CD4-positive, alpha-beta memory T cell (primary cell): ENCODE measurements at regions not wholly inside any gene's neighbourhood (a gene's known extent, or its start where the extent isn't known, plus 50 kb on each side); places are given as distances from the start of the nearest gene placed in this dataset.

Experiments used
- CTCF ChIA-PET: fragments of 350-600 bp; sonication (Branson Sonifier 250); formaldehyde crosslinking; loops from one replicate; lab custom pipeline; 2021; ENCODE audit warnings: inconsistent platforms; ENCODE audit not compliant: partially characterized antibody; lab: Charles Lee
- POLR2A ChIA-PET: fragments of 350-600 bp; sonication (Branson Sonifier 250); formaldehyde crosslinking; loops from one replicate; lab custom pipeline; 2021; ENCODE audit not compliant: partially characterized antibody; lab: Charles Lee
- DNase-seq, 5 donors: peaks; one replicate each; pipeline versions ENCODE4 v3.0.0 to v3.0.0-alpha.2; 2020 to 2022; ENCODE audit warnings: mixed read lengths in 1 of 5
- H3K27ac ChIP-seq: one replicate; pipeline ENCODE4 v1.7.0; 2013; ENCODE audit warnings: low read depth, low read length
- H3K27me3 ChIP-seq: 2 replicates; pipeline ENCODE4 v1.7.0; 2013; ENCODE audit warnings: mild to moderate bottlenecking, low read length, moderate library complexity; ENCODE audit not compliant: insufficient read depth
- H3K36me3 ChIP-seq: 2 replicates; pipeline ENCODE4 v1.7.0; 2013; ENCODE audit warnings: mild to moderate bottlenecking, low read length, moderate library complexity; ENCODE audit not compliant: insufficient read depth
- H3K4me1 ChIP-seq: 2 replicates; pipeline ENCODE4 v1.7.0; 2013; ENCODE audit warnings: mild to moderate bottlenecking, low read length, moderate library complexity; ENCODE audit not compliant: insufficient read depth
- H3K4me3 ChIP-seq, 2 donors: one replicate each; pipeline ENCODE4 v1.7.0; 2013; ENCODE audit warnings: low read length in 2 of 2, mild to moderate bottlenecking in 1 of 2
- H3K9me3 ChIP-seq, 2 donors: one replicate each; pipeline ENCODE4 v1.7.0; 2013; ENCODE audit warnings: low read length in 2 of 2, control low read depth in 1 of 2; ENCODE audit not compliant: control insufficient read depth in 1 of 2
- H3K27ac Mint-ChIP-seq, 7 donors: one replicate each; pipeline ENCODE4 v1.8.0; 2020 to 2021; ENCODE audit warnings: mixed read lengths in 7 of 7, mild to moderate bottlenecking in 6 of 7, inconsistent platforms in 3 of 7, moderate library complexity in 3 of 7
- H3K27me3 Mint-ChIP-seq, 2 donors: one replicate each; pipeline ENCODE4 v1.8.0; 2020 to 2021; ENCODE audit warnings: mixed read lengths in 2 of 2
- H3K36me3 Mint-ChIP-seq, 2 donors: one replicate each; pipeline ENCODE4 v1.8.0; 2020 to 2021; ENCODE audit warnings: mixed read lengths in 2 of 2, inconsistent platforms in 1 of 2, mild to moderate bottlenecking in 1 of 2
- H3K4me1 Mint-ChIP-seq, 4 donors: one replicate each; pipeline ENCODE4 v1.8.0; 2020 to 2021; ENCODE audit warnings: mixed read lengths in 4 of 4, mild to moderate bottlenecking in 1 of 4
- H3K4me3 Mint-ChIP-seq, 8 donors: one replicate each; pipeline ENCODE4 v1.8.0; 2020 to 2021; ENCODE audit warnings: mixed read lengths in 8 of 8, mild to moderate bottlenecking in 7 of 8, moderate library complexity in 6 of 8, inconsistent platforms in 3 of 8
- H3K9me3 Mint-ChIP-seq, 8 donors: one replicate each; pipeline ENCODE4 v1.8.0; 2020 to 2021; ENCODE audit warnings: mixed read lengths in 8 of 8, mild to moderate bottlenecking in 5 of 8, inconsistent platforms in 3 of 8, moderate library complexity in 1 of 8
- intact Hi-C: fragments of 100-400 bp; cut with micrococcal nuclease; formaldehyde crosslinking; loops from one replicate; pipeline ENCODE4 v1.15.1; 2023

GRCh38 chr7:41346878-41347277, 356.0 kb downstream of the INHBA start:
- H3K4me1 Mint-ChIP-seq: no peaks in the 10 kb centered on the region
- Histone ChIP-seq H3K36me3 (no peaks in the 10 kb centered on the region), H3K4me3 (no peak overlapping the region), H3K27ac (no peak overlapping the region), H3K9me3 (no peaks in the 10 kb centered on the region), H3K27me3 (no peaks in the 10 kb centered on the region), H3K4me1 (no peaks in the 10 kb centered on the region)
- H3K4me3 Mint-ChIP-seq: no peak overlapping the region
- DNase-seq: no peak
- no peaks in the 10 kb centered on the region for H3K27me3 Mint-ChIP-seq
- intact Hi-C loops: no loop called here
- peaks cover 2 to 24% (median 12%) of the 10 kb centered on the region in 8 donors for H3K9me3 Mint-ChIP-seq
- H3K36me3 Mint-ChIP-seq: no peaks in the 10 kb centered on the region
- H3K27ac Mint-ChIP-seq: no peak overlapping the region
- CTCF ChIA-PET: no interaction called here
- POLR2A ChIA-PET: no interaction called here

- Mint-ChIP-seq H3K4me3 (no peak overlapping the region), H3K27me3 (no peaks in the 10 kb centered on the region), H3K9me3 (peaks cover 2 to 20% (median 14%) of the 10 kb centered on the region in 8 donors), H3K4me1 (no peaks in the 10 kb centered on the region), H3K36me3 (no peaks in the 10 kb centered on the region), H3K27ac (no peak overlapping the region)
- Histone ChIP-seq H3K27me3 (no peaks in the 10 kb centered on the region), H3K4me3 (no peak overlapping the region), H3K27ac (no peak overlapping the region), H3K4me1 (no peaks in the 10 kb centered on the region), H3K9me3 (no peaks in the 10 kb centered on the region), H3K36me3 (no peaks in the 10 kb centered on the region)
- peak in 1 of 5 donors; percentile 17 for DNase-seq
- ChIA-PET CTCF (no interaction called here), POLR2A (no interaction called here)
- intact Hi-C loops: no loop called here
Observed at GRCh38 chr7:41339913-41340676, 362.8 kb downstream of the INHBA start.

- no peak overlapping the region for H3K27ac Mint-ChIP-seq
- no peaks in the 10 kb centered on the region for H3K36me3 Mint-ChIP-seq
- Histone ChIP-seq H3K4me3 (no peak overlapping the region), H3K27me3 (no peaks in the 10 kb centered on the region), H3K36me3 (no peaks in the 10 kb centered on the region), H3K27ac (no peak overlapping the region), H3K4me1 (no peaks in the 10 kb centered on the region), H3K9me3 (no peaks in the 10 kb centered on the region)
- no peaks in the 10 kb centered on the region for H3K27me3 Mint-ChIP-seq
- H3K4me3 Mint-ChIP-seq: no peak overlapping the region
- intact Hi-C loops: no loop called here
- H3K4me1 Mint-ChIP-seq: no peaks in the 10 kb centered on the region
- DNase-seq: no peak
- ChIA-PET POLR2A (no interaction called here), CTCF (no interaction called here)
- H3K9me3 Mint-ChIP-seq: peaks cover 0 to 6% (median 2%) of the 10 kb centered on the region in 8 donors
Observed at GRCh38 chr7:41336981-41337380, 365.9 kb downstream of the INHBA start.

- CTCF ChIA-PET: no interaction called here
Observed at GRCh38 chr7:41336455-41336952, 366.4 kb downstream of the INHBA start.

GRCh38 chr7:41334071-41334862, 368.6 kb downstream of the INHBA start:
- no peak for DNase-seq
- H3K27ac Mint-ChIP-seq: no peak overlapping the region
- H3K27me3 Mint-ChIP-seq: no peaks in the 10 kb centered on the region
- ChIA-PET POLR2A (no interaction called here), CTCF (no interaction called here)
- H3K9me3 ChIP-seq: no peaks in the 10 kb centered on the region
- no peaks in the 10 kb centered on the region for H3K36me3 Mint-ChIP-seq
- no peak overlapping the region for H3K27ac ChIP-seq
- no peak overlapping the region for H3K4me3 Mint-ChIP-seq
- no peak overlapping the region for H3K4me3 ChIP-seq
- no peaks in the 10 kb centered on the region for H3K4me1 ChIP-seq
- H3K27me3 ChIP-seq: no peaks in the 10 kb centered on the region
- no peaks in the 10 kb centered on the region for H3K4me1 Mint-ChIP-seq
- H3K9me3 Mint-ChIP-seq: peaks cover 0 to 11% (median 2%) of the 10 kb centered on the region in 8 donors
- no peaks in the 10 kb centered on the region for H3K36me3 ChIP-seq
- intact Hi-C loops: no loop called here

More at GRCh38 chr7:41336455-41336952, 366.4 kb downstream of the INHBA start:
- no peaks in the 10 kb centered on the region for H3K36me3 ChIP-seq
- no peaks in the 10 kb centered on the region for H3K27me3 Mint-ChIP-seq
- H3K9me3 ChIP-seq: no peaks in the 10 kb centered on the region
- DNase-seq: no peak
- H3K4me1 ChIP-seq: no peaks in the 10 kb centered on the region
- H3K4me3 ChIP-seq: no peak overlapping the region
- POLR2A ChIA-PET: no interaction called here
- peaks cover 0 to 9% (median under 1%) of the 10 kb centered on the region in 8 donors for H3K9me3 Mint-ChIP-seq
- no peaks in the 10 kb centered on the region for H3K4me1 Mint-ChIP-seq
- no peaks in the 10 kb centered on the region for H3K27me3 ChIP-seq
- no peak overlapping the region for H3K27ac Mint-ChIP-seq
- H3K4me3 Mint-ChIP-seq: no peak overlapping the region
- intact Hi-C loops: no loop called here
- no peak overlapping the region for H3K27ac ChIP-seq
- no peaks in the 10 kb centered on the region for H3K36me3 Mint-ChIP-seq

GRCh38 chr7:41333511-41333910, 369.4 kb downstream of the INHBA start:
- H3K27me3 ChIP-seq: no peaks in the 10 kb centered on the region
- ChIA-PET CTCF (no interaction called here), POLR2A (no interaction called here)
- no peak overlapping the region for H3K27ac ChIP-seq
- intact Hi-C loops: no loop called here
- Mint-ChIP-seq H3K9me3 (peaks cover 0 to 11% (median 2%) of the 10 kb centered on the region in 8 donors), H3K27me3 (no peaks in the 10 kb centered on the region), H3K4me3 (no peak overlapping the region), H3K27ac (no peak overlapping the region), H3K4me1 (no peaks in the 10 kb centered on the region), H3K36me3 (no peaks in the 10 kb centered on the region)
- DNase-seq: no peak
- H3K4me3 ChIP-seq: no peak overlapping the region
- no peaks in the 10 kb centered on the region for H3K36me3 ChIP-seq
- H3K4me1 ChIP-seq: no peaks in the 10 kb centered on the region
- H3K9me3 ChIP-seq: no peaks in the 10 kb centered on the region

- CTCF ChIA-PET: no interaction called here
- no peak overlapping the region for H3K27ac Mint-ChIP-seq
Observed at GRCh38 chr7:41331194-41331593, 371.7 kb downstream of the INHBA start.

More at GRCh38 chr7:41331194-41331593, 371.7 kb downstream of the INHBA start:
- H3K4me3 Mint-ChIP-seq: no peak overlapping the region
- no peaks in the 10 kb centered on the region for H3K4me1 Mint-ChIP-seq
- H3K36me3 ChIP-seq: no peaks in the 10 kb centered on the region
- no peak overlapping the region for H3K4me3 ChIP-seq
- DNase-seq: no peak
- H3K27me3 Mint-ChIP-seq: no peaks in the 10 kb centered on the region
- peaks cover 0 to 11% (median 7%) of the 10 kb centered on the region in 8 donors for H3K9me3 Mint-ChIP-seq
- POLR2A ChIA-PET: no interaction called here
- H3K4me1 ChIP-seq: no peaks in the 10 kb centered on the region
- no peak overlapping the region for H3K27ac ChIP-seq
- no peaks in the 10 kb centered on the region for H3K36me3 Mint-ChIP-seq
- intact Hi-C loops: no loop called here
- H3K9me3 ChIP-seq: no peaks in the 10 kb centered on the region
- H3K27me3 ChIP-seq: no peaks in the 10 kb centered on the region
